OCI-LY3 (cell line): ENCODE measurements at regions not wholly inside any gene's neighbourhood (a gene's known extent, or its start where the extent isn't known, plus 50 kb on each side); places are given as distances from the start of the nearest gene placed in this dataset.

Experiments
- H2AFZ ChIP-seq: fragments of 200-600, 300-600 bp; shearing (Covaris generic); 2 replicates; pipeline ENCODE4 v1.6.0; 2014; ENCODE audit warnings: antibody characterized with exemption, low read depth, low read length
- H3K27ac ChIP-seq: fragments of 200-600, 300-600 bp; sonication (generic); 2 replicates; pipeline ENCODE4 v1.5.1; 2014; ENCODE audit warnings: mild to moderate bottlenecking, low read length, moderate library complexity, mixed read lengths
- H3K27me3 ChIP-seq: fragments of 200-600, 300-600 bp; sonication (generic); 2 replicates; pipeline ENCODE4 v1.6.1; 2014; ENCODE audit warnings: low read depth, low read length, mixed read lengths
- H3K36me3 ChIP-seq: fragments of 200-600, 300-600 bp; sonication (generic); replicated peaks from 2 replicates; pipeline ENCODE3; 2014; ENCODE audit warnings: low read depth, low read length, mixed read lengths
- H3K4me1 ChIP-seq: fragments of 300-600, 200-600 bp; sonication (generic); 2 replicates; pipeline ENCODE4 v1.6.1; 2014; ENCODE audit warnings: low read length, mixed read lengths
- H3K4me2 ChIP-seq: fragments of 200-600, 300-600 bp; sonication (generic); 2 replicates; pipeline ENCODE4 v1.6.1; 2014; ENCODE audit warnings: low read length, mixed read lengths
- H3K4me3 ChIP-seq: fragments of 300-600, 200-600 bp; sonication (generic); 2 replicates; pipeline ENCODE4 v1.5.1; 2014; ENCODE audit warnings: antibody characterized with exemption, mild to moderate bottlenecking, low read length, moderate library complexity
- H3K79me2 ChIP-seq: fragments of 300-600, 200-600 bp; shearing (Covaris generic); 2 replicates; pipeline ENCODE4 v1.6.1; 2014; ENCODE audit warnings: mild to moderate bottlenecking, low read length, mixed read lengths
- H3K9ac ChIP-seq: fragments of 300-600, 200-600 bp; shearing (Covaris generic); 2 replicates; pipeline ENCODE4 v1.6.0; 2014; ENCODE audit warnings: mild to moderate bottlenecking, low read length, moderate library complexity
- H3K9me3 ChIP-seq: fragments of 200-600, 300-600 bp; shearing (Covaris generic); 2 replicates; pipeline ENCODE4 v1.6.1; 2014; ENCODE audit warnings: low read length, mixed read lengths; ENCODE audit not compliant: insufficient read depth
- H4K20me1 ChIP-seq: fragments of 200-600, 300-600 bp; sonication (generic); 2 replicates; pipeline ENCODE4 v1.6.1; 2016; ENCODE audit warnings: low read length, mixed read lengths; ENCODE audit not compliant: insufficient read depth
- CTCF ChIP-seq: fragments of 200-600, 300-600 bp; sonication (generic); IDR thresholded peaks from 2 replicates; pipeline ENCODE4 v1.5.1; 2014; ENCODE audit warnings: antibody characterized with exemption, low read length, low read depth
- EZH2phosphoT487 ChIP-seq: fragments of 200-600 bp; shearing (Covaris generic); IDR thresholded peaks from 2 replicates; pipeline ENCODE4 v1.6.1; 2018; ENCODE audit warnings: antibody characterized with exemption, mixed run types, low read depth

GRCh38 chr6:43890197-43891062, 120.4 kb downstream of the VEGFA start:
- no peaks in the 10 kb centered on the region for H3K4me1 ChIP-seq
- no peak for TF ChIP-seq CTCF
- TF ChIP-seq EZH2phosphoT487 = no peak
- H3K9ac ChIP-seq = no peak overlapping the region
- no peaks in the 10 kb centered on the region for H3K9me3 ChIP-seq
- H4K20me1 ChIP-seq = no peaks in the 10 kb centered on the region
- H3K27me3 ChIP-seq = 0 out of 2 replicates have a peak, but pooled peaks cover 4% of the 10 kb centered on the region
- no peak overlapping the region for H3K4me3 ChIP-seq
- H2AFZ ChIP-seq = no peak overlapping the region
- H3K36me3 ChIP-seq = no peaks in the 10 kb centered on the region
- H3K27ac ChIP-seq = no peak overlapping the region
- H3K4me2 ChIP-seq = no peak overlapping the region
- no peaks in the 10 kb centered on the region for H3K79me2 ChIP-seq

GRCh38 chr6:43887906-43888683, 118.1 kb downstream of the VEGFA start:
- H3K79me2 ChIP-seq = no peaks in the 10 kb centered on the region
- H3K27ac ChIP-seq = no peak overlapping the region
- H2AFZ ChIP-seq = no peak overlapping the region
- 0 out of 2 replicates have a peak, but pooled peaks cover 4% of the 10 kb centered on the region for H3K27me3 ChIP-seq
- H3K9me3 ChIP-seq = no peaks in the 10 kb centered on the region
- peaks cover 19% of the 10 kb centered on the region for H3K4me1 ChIP-seq
- H4K20me1 ChIP-seq = no peaks in the 10 kb centered on the region
- H3K4me2 ChIP-seq = no peak overlapping the region
- no peaks in the 10 kb centered on the region for H3K36me3 ChIP-seq
- H3K4me3 ChIP-seq = no peak overlapping the region
- H3K9ac ChIP-seq = no peak overlapping the region
- TF ChIP-seq EZH2phosphoT487 (no peak), CTCF (no peak)

GRCh38 chr6:43887340-43887858, 117.4 kb downstream of the VEGFA start:
- H3K4me1 ChIP-seq = peaks cover 19% of the 10 kb centered on the region
- H3K79me2 ChIP-seq = no peaks in the 10 kb centered on the region
- H2AFZ ChIP-seq = no peak overlapping the region
- H3K36me3 ChIP-seq = no peaks in the 10 kb centered on the region
- H3K27ac ChIP-seq = no peak overlapping the region
- no peaks in the 10 kb centered on the region for H3K9me3 ChIP-seq
- no peak overlapping the region for H3K4me3 ChIP-seq
- no peak for TF ChIP-seq CTCF
- TF ChIP-seq EZH2phosphoT487 = no peak
- no peaks in the 10 kb centered on the region for H4K20me1 ChIP-seq
- H3K9ac ChIP-seq = no peak overlapping the region
- 0 out of 2 replicates have a peak, but pooled peaks cover 4% of the 10 kb centered on the region for H3K27me3 ChIP-seq
- no peak overlapping the region for H3K4me2 ChIP-seq
